ENCODE measurements at regions not wholly inside any gene's neighbourhood (a gene's known extent, or its start where the extent isn't known, plus 50 kb on each side); places are given as distances from the start of the nearest gene placed in this dataset.
"Not testable (repeated sequence)": the region's sequence is repeated elsewhere in the genome, so short reads cannot be mapped to it uniquely, and the experiment has no call there.

- no peak for DNase-seq (ENCODE audit: low read depth in 2 of 2)
Measured at GRCh38 chr2:190742431-190742830, 93.5 kb downstream of the NAB1 start.

GRCh38 chr2:190744041-190744440, 95.2 kb downstream of the NAB1 start:
- DNase-seq (ENCODE audit: low read depth in 2 of 2), result no peak

- no peak for DNase-seq (ENCODE audit: low read depth in 2 of 2)
Measured at GRCh38 chr2:190746971-190747761, 98.3 kb downstream of the NAB1 start.

- no peak for DNase-seq (ENCODE audit: low read depth in 2 of 2)
Measured at GRCh38 chr2:190748966-190749365, 100.1 kb downstream of the NAB1 start.

- no peak for DNase-seq (ENCODE audit: low read depth in 2 of 2)
Measured at GRCh38 chr2:190755772-190756415, 107.0 kb downstream of the NAB1 start.

- DNase-seq (ENCODE audit: low read depth in 2 of 2), result no peak
Measured at GRCh38 chr2:190759749-190760213, 110.9 kb downstream of the NAB1 start.

- not testable (repeated sequence) for DNase-seq (ENCODE audit: low read depth in 2 of 2)
Measured at GRCh38 chr2:190760353-190761150, 111.7 kb downstream of the NAB1 start.

- DNase-seq (ENCODE audit: low read depth in 2 of 2), result not testable (repeated sequence)
Measured at GRCh38 chr2:190761216-190761615, 112.3 kb downstream of the NAB1 start.

- DNase-seq (ENCODE audit: low read depth in 2 of 2), result no peak
Measured at GRCh38 chr2:190762566-190762965, 113.7 kb downstream of the NAB1 start.

- no peak for DNase-seq (ENCODE audit: low read depth in 2 of 2)
Measured at GRCh38 chr2:190763100-190763499, 114.2 kb downstream of the NAB1 start.

GRCh38 chr2:190763901-190764514, 115.1 kb downstream of the NAB1 start:
- no peak for DNase-seq (ENCODE audit: low read depth in 2 of 2)

GRCh38 chr2:190765386-190766173, 115.0 kb upstream of the GLS start:
- no peak for DNase-seq (ENCODE audit: low read depth in 2 of 2)

- DNase-seq (ENCODE audit: low read depth in 2 of 2), result no peak
Measured at GRCh38 chr2:190766174-190766572, 114.4 kb upstream of the GLS start.

- DNase-seq (ENCODE audit: low read depth in 2 of 2), result no peak
Measured at GRCh38 chr2:190766595-190766994, 114.0 kb upstream of the GLS start.

GRCh38 chr2:190767821-190768220, 112.8 kb upstream of the GLS start:
- DNase-seq (ENCODE audit: low read depth in 2 of 2), result no peak

- no peak for DNase-seq (ENCODE audit: low read depth in 2 of 2)
Measured at GRCh38 chr2:190769258-190769657, 111.4 kb upstream of the GLS start.

- no peak for DNase-seq (ENCODE audit: low read depth in 2 of 2)
Measured at GRCh38 chr2:190771726-190772125, 108.9 kb upstream of the GLS start.

- no peak for DNase-seq (ENCODE audit: low read depth in 2 of 2)
Measured at GRCh38 chr2:190780594-190780993, 100.0 kb upstream of the GLS start.

GRCh38 chr2:190781604-190782198, 98.9 kb upstream of the GLS start:
- DNase-seq (ENCODE audit: low read depth in 2 of 2), result peak; percentile 24 to 51

GRCh38 chr2:190782264-190782663, 98.4 kb upstream of the GLS start:
- no peak for DNase-seq (ENCODE audit: low read depth in 2 of 2)

All from stimulated activated CD4-positive, alpha-beta T cell treated with anti-CD3 and anti-CD28 coated beads, Interleukin-15, amount 100 ng/mL, for 48 hours (primary cell).